GM19455 (cell line): ENCODE measurements at regions not wholly inside any gene's neighbourhood (a gene's known extent, or its start where the extent isn't known, plus 50 kb on each side); places are given as distances from the start of the nearest gene placed in this dataset.

Source experiments
- ATAC-seq: cut with Tn5 transposase; IDR thresholded peaks from one replicate; pipeline ENCODE4 v1.9.1; 2021; ENCODE audit not compliant: unreplicated experiment

DNA sequence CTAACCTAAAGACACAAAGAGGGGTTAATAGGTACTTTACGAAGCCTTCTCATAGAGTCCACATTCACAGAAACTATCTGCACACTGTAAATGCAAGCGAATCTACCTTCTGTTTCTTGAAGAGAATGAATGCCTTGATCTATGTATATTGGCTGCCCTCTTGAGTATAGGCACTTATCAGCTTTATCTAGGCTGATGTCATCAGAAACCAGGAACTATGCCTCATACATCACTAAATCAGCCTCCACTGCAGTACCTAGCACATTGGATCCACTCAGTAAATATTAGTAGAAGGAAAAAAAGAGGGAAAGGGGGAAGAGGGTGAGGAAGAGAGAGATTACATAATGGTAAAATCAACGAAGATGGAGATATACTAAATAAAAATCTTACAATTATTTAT, 477.1 kb downstream of the CAAP1 start:
- ATAC-seq: no peak

DNA sequence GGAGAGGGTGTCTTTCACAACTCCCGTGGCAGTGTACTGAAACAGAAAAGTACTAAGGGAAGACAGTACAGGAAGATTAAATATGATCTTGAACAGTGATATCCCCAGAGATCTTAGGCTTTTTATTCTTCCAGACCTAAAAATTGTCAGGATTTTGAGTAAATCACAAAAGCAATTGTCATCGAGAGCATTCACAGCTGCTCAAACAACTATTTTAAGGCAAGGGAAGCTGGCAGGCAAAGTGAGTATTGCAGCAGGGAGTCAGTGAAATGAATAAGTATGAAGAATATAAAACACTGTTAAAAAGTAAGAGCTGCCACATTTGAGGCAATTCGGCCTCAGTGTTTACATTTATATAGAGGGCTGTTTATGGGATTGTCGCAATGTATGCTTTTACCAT, 479.0 kb downstream of the CAAP1 start:
- ATAC-seq: no peak

GRCh38 chr9:26412446-26412845, 480.2 kb downstream of the CAAP1 start:
- ATAC-seq: no peak

GRCh38 chr9:26406676-26407075, 485.9 kb downstream of the CAAP1 start:
- no peak for ATAC-seq

DNA sequence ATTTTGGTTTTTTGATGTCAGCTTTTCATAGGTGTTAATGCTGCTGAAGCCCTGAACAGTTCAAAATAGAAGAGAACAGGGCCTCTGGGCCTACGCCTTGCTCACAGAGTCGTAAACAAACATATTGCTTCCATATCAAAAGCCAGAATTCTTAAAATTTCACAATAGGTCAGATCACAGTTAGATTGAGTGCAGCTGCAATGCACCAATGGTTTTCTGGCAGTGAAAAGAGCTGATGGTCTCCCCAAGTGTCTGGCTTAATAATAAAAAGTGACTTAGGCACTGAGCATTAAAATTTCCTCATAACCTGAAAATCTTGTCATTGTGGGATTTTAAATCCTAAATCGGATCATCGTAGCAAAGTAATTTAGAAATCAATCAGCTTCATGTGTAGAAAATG, 493.0 kb downstream of the CAAP1 start:
- no peak for ATAC-seq

- no peak for ATAC-seq
Measured at GRCh38 chr9:26394025-26394424, 498.6 kb downstream of the CAAP1 start.

- ATAC-seq: no peak
Measured at GRCh38 chr9:26392639-26393038, 500.0 kb downstream of the CAAP1 start.

DNA sequence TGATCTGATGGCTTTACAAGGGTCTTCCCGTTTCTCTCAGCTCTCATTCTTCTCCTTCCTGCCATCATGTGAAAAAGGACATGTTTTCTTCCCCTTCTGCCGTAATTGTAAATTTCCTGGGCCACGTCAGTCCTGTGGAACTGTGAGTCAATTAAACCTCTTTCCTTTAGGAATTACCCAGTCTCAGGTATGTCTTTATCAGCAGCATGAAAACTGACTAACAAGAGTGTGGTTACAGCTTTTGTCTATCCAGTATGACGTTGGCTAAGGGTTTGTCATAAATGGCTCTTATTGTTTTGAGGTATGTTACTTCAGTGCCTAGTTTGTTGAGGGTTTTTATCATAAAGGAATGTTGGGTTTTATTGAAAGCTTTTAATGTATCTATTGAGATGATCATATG, 501.6 kb downstream of the CAAP1 start:
- ATAC-seq: no peak

GRCh38 chr9:26375448-26375847, 517.2 kb downstream of the CAAP1 start:
- no peak for ATAC-seq

DNA sequence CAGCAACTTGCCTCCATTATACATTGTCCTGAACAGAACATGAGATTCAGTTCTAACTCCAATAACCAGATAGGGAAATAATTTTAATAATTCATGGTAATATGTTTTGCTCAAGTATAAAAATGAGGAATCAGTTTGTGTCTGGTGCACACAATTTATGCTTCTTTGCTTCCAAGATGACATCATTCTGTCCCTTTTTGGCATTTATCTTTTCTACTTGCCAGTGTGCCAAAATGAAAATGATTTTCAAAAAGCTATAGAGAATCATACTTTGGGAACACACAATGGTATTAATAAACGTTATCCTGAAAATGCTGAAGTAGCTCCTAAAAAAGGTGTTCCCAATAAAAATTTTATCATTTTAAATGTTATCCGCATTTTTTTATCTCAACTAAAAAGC, 519.0 kb downstream of the CAAP1 start:
- no peak for ATAC-seq

- no peak for ATAC-seq
Measured at GRCh38 chr9:26371236-26371635, 521.4 kb downstream of the CAAP1 start.

GRCh38 chr9:26369093-26369492, 523.5 kb downstream of the CAAP1 start:
- ATAC-seq: no peak

DNA sequence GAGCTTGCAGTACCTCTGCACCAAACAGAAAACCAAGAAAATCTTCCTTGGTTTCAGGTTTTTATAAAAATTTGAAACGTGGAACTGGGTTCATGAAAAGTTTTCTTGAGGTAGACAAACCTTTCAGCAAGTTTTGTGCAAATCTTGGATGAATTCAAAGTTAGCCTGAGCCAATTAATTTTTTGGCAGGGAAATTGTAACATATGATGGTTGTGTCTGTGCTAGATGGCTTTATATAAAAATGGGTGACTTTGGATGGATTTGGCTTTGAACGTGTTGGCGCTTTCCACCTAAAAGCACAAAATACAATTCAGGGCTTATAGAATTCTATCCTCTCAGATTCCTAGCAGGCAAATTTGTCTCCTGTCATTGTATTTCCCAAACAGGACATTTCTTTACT, 524.4 kb downstream of the CAAP1 start:
- no peak for ATAC-seq

- ATAC-seq: no peak
Measured at GRCh38 chr9:26361010-26361409, 531.6 kb downstream of the CAAP1 start.

DNA sequence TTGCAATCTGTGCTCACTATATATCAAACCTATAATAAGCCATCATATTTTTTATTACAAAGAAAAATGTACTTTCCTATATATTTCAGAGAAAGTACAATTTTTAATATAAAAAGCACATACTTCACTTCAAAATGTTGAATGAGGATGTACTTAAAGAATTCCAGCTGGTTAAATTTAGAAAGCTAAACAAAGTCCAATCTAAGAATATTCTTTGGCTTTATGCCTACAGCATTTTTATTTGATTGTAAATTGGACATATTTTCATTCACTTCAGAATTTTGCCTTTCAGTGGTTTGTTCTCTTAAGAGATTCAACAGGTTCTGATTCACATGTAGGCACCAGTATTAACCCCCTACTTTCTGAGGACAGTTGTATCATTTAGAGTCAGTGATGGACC, 533.8 kb downstream of the CAAP1 start:
- ATAC-seq: no peak

- ATAC-seq: no peak
Measured at GRCh38 chr9:26357803-26358344, 534.7 kb downstream of the CAAP1 start.

DNA sequence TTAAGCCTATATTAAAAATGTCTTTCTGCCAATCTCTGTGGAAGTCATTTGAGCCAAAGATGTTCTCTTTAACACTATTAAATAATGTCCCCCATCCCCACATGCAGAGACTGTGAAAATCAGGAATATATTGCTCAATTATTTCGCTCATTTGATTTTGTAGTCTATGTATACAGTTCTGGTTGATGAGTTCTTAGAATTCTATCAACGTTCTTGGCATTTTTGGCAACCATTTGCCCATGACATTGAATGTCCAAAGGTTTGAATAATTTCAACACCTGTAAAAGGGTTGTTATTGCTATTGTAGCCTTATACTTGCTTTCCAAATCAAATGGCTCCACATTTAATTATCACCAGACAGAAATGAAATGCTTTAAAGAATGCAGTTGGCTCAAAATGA, 536.1 kb downstream of the CAAP1 start:
- ATAC-seq: no peak

GRCh38 chr9:26346942-26347477, 545.6 kb downstream of the CAAP1 start:
- no peak for ATAC-seq

GRCh38 chr9:26341545-26341944, 551.1 kb downstream of the CAAP1 start:
- ATAC-seq: no peak

- ATAC-seq: no peak
Measured at GRCh38 chr9:26339796-26340195, 552.8 kb downstream of the CAAP1 start.

- no peak for ATAC-seq
Measured at GRCh38 chr9:26335116-26335515, 557.5 kb downstream of the CAAP1 start.

DNA sequence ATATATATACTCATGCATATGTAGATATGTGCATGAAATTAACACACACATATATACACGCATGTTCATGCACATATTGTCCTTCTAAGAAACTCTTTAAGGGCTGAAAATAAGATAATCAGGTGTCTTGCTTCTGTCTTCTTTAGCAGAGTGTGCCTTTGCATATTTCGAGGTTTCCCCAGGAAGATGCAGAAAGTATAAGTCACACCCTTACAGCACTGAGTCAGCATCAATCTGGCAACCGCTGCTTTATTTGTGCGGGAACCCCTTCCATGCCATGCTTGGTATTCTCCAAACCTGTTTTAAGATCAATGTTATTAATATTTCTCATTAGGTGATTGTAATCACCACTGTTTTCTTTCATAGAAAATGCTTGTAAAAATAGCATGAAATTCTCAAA, 557.9 kb downstream of the CAAP1 start:
- no peak for ATAC-seq

DNA sequence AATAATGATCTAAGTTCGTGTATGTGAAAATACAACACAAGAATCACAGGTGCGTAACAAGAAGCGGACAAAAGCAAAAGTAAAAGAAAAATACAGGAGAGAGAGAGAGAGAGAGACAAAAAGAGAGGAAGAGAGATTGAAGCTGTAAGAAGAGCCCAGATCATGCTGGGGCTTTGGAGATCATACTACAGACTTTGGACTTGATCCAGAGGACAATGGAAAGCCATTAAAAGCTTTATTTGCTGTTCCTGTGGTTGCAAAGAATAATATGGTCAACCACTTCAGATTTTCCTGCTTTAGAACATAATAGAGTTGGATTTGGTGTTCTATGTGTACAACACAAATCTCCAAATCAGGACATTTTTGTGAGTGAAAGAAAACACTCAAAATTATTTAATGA, 561.4 kb downstream of the CAAP1 start:
- ATAC-seq: no peak

- ATAC-seq: no peak
Measured at GRCh38 chr9:26329974-26330373, 562.6 kb downstream of the CAAP1 start.
